GM12872 (cell line): ENCODE measurements at regions not wholly inside any gene's neighbourhood (a gene's known extent, or its start where the extent isn't known, plus 50 kb on each side); places are given as distances from the start of the nearest gene placed in this dataset.

Experiments used
- TF ChIP-seq, protein P1 (sequence below): IDR thresholded peaks from 3 replicates; pipeline ENCODE4 v1.5.1; 2011; ENCODE audit warnings: low read depth, mild to moderate bottlenecking, low read length, moderate library complexity; ENCODE audit not compliant: insufficient read depth

DNA sequence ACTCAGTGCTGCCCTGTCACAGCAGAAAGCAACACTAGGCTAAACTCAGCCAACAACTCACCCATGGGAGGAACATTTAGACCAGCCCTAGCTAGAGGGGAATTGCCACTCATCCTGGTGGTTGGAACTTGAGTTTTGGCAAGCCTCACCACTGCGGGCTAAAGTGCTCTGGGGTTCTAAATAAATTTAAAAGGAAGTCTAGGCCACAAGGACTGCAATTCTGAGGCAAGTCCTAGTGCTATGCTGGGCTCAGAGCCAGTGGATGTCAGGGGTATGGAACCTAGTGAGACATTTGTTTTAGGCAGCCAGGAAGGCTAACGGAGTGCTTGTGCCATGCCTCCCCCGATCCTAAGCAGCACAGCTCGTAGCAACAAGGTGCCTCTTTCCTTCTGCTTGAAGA is 78.0 kb downstream of the RGS13 start:
- TF ChIP-seq, protein P1, sequence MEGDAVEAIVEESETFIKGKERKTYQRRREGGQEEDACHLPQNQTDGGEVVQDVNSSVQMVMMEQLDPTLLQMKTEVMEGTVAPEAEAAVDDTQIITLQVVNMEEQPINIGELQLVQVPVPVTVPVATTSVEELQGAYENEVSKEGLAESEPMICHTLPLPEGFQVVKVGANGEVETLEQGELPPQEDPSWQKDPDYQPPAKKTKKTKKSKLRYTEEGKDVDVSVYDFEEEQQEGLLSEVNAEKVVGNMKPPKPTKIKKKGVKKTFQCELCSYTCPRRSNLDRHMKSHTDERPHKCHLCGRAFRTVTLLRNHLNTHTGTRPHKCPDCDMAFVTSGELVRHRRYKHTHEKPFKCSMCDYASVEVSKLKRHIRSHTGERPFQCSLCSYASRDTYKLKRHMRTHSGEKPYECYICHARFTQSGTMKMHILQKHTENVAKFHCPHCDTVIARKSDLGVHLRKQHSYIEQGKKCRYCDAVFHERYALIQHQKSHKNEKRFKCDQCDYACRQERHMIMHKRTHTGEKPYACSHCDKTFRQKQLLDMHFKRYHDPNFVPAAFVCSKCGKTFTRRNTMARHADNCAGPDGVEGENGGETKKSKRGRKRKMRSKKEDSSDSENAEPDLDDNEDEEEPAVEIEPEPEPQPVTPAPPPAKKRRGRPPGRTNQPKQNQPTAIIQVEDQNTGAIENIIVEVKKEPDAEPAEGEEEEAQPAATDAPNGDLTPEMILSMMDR = no peak

DNA sequence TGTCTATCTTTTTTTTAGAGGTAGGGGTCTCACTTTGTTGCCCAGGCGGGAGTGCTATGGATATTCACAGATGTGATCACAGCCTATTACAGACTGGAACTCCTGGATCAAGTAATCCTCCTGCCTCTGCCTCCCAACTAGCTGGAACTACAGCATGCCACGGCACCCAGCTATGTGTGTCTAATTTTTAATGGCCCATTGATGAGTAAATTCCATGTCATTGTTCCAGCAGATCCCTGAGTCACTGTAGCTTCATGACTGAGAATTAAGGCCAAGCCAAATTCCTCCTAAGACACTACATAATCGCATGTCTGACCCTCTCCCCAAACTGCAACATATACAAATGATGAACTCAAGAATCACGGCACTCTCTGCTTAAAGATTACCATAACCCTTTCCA is 84.2 kb upstream of the RGS2 start:
- TF ChIP-seq, protein P1 = no peak

DNA sequence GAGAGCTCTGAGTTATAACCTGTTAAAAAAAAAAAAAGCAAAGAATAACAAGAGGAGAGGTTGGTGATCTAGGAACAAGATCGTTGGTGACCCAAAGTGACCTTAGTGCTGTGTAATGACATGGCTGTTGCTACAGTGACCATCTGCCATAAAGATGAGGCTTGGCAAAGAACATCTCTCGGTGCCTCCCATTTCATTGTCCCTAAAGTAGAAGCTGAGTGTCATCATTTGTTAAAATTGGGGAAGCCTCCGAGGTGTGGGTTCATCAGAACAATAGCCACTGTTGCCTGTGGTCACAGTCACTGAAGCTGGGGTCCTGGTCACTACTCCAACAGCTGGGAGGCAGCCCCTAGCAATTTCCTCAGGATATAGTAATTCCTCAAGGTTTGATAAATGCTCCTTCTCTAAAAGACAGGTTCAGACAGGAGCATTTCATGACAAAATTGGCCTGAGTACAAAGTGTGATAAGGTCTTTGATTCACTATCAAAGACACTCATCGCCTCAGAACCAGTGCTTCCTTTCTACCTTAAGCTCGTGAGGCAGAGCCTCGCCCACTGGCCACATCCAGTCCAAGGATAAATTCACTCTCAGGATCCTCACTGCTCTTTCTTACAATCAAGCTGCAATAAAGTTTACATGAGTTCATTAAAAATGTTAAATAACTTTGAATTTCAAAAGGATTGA is 81.9 kb upstream of the RGS2 start:
- TF ChIP-seq, protein P1 = no peak

DNA sequence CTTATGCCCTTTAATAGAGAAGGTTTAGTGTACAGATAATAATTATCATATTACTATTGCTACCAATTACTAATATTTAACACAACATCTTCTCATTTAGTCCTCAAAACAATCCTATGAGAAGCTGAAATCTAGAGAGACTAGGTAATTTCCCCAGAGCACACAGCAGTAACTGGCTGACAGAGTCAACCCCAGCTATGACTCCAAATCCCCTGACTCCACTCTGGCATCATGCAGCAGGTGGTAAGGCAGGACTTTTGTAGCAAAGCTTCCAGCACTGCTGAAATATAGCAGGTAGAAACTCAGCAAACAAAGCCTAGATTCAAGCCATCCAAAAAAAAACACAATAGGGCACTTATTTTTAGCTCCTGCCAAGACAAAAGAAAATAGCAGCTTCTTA is 79.3 kb upstream of the RGS2 start:
- TF ChIP-seq, protein P1 = no peak

DNA sequence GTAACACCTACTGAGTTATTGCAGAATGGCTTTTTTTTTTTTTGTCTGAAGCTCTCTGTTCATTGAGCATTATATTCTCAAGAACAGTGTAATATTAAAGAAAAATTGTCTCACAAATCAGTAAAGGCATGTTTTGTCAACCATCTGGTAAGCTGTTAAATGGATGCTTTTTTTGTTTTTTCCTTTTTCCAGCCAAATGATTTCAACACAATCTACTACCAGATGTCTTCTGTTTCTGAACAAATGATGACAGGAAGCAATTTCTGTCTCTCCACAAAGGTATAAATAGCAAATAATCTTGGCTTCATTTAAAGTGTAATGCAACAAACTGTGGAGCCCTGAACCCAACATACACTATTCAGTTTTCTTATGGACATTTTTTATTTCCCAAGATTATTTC is 78.6 kb upstream of the RGS2 start:
- TF ChIP-seq, protein P1 = no peak

DNA sequence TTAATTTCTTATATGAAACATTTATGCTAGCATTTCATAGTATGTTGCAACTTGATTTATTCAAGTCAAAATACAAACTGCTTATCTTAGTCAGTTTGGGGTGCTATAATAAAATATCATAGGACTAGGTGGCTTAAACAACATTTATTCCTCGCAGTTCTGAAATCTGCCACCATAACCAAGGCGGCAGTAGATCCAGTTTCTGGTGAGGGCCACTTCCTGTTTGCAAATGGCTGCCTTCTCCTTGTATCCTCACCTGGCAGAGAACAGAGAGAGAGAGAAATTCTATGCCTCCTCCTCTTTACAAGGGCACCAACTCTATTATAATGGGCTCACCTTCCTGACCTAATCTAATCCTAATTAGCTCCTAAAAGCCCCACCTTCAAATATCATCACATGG is 76.1 kb upstream of the RGS2 start:
- TF ChIP-seq, protein P1 = peak; percentile 40; the same call in 2 of the 3 replicates

DNA sequence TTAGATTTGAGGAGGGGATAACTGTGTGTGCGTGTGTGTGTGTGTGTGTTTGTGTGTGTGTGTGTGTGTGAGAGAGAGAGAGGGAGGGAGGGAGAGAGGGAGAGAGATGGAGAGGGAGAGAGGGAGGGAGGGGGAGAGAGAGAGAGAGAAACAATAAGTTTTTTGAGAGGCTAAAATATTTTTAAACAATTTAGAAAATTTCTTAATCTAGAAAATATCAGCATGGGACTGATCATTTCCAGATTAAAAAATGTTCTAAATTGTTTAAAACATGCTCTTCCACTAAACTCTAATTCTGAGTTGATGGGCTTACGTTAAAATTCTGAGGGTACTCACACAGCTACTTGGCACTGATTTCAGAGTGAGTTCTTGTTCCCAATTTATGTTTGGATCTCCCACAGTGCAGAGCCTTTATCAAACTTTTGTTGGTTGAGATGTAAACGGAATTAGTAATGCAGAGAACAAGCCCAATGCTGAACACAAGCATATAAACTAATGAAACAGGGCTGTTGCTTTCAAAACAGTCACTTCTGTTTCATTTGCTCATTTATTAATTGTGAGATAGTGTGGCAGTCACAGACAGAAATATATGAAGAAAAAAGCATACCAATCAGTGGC is 73.4 kb upstream of the RGS2 start:
- TF ChIP-seq, protein P1 = no peak
